DND-41 (cell line): ENCODE measurements at regions not wholly inside any gene's neighbourhood (a gene's known extent, or its start where the extent isn't known, plus 50 kb on each side); places are given as distances from the start of the nearest gene placed in this dataset.

Experiments used
- ATAC-seq: fragments of 200-7000 bp; cut with Tn5 transposase; 3 replicates; pipeline ENCODE4 v1.9.1; 2021; ENCODE audit warnings: low read depth; ENCODE audit not compliant: insufficient read depth
- DNase-seq: peaks from one replicate; pipeline ENCODE4 v3.0.0-alpha.2; 2020
- H2AFZ ChIP-seq: 2 replicates; pipeline ENCODE4 v1.6.0; 2012; ENCODE audit warnings: low read depth, low read length
- H3K27ac ChIP-seq: 2 replicates; pipeline ENCODE4 v1.5.1; 2012; ENCODE audit warnings: low read length, inconsistent platforms
- H3K27me3 ChIP-seq: fragments of 200-600 bp; sonication (generic); 2 replicates; pipeline ENCODE4 v1.6.0; 2012; ENCODE audit warnings: low read length, mild to moderate bottlenecking, inconsistent platforms; ENCODE audit not compliant: insufficient read depth, poor library complexity
- H3K36me3 ChIP-seq: 2 replicates; pipeline ENCODE4 v1.5.1; 2012; ENCODE audit warnings: low read length, inconsistent platforms; ENCODE audit not compliant: insufficient read depth
- H3K4me1 ChIP-seq: 2 replicates; pipeline ENCODE4 v1.5.1; 2012; ENCODE audit warnings: mild to moderate bottlenecking, low read length; ENCODE audit not compliant: insufficient read depth
- H3K4me2 ChIP-seq: 2 replicates; pipeline ENCODE4 v1.6.0; 2012; ENCODE audit warnings: mild to moderate bottlenecking, moderate library complexity, low read length, inconsistent platforms; ENCODE audit not compliant: insufficient read depth
- H3K4me3 ChIP-seq, 2 experiments: fragments of 200-600 bp in 1 of 2; shearing (Covaris generic) in 1 of 2; 2 replicates each; pipeline ENCODE4 v1.5.1; 2012 to 2016; ENCODE audit warnings: inconsistent platforms in 2 of 2, low read length in 2 of 2, mild to moderate bottlenecking in 2 of 2, low read depth in 1 of 2, moderate library complexity in 1 of 2
- H3K79me2 ChIP-seq: 2 replicates; pipeline ENCODE4 v1.6.0; 2012; ENCODE audit warnings: low read length, inconsistent platforms; ENCODE audit not compliant: insufficient read depth
- H3K9ac ChIP-seq: 2 replicates; pipeline ENCODE4 v1.6.0; 2012; ENCODE audit warnings: low read depth, mild to moderate bottlenecking, inconsistent platforms, low read length, moderate library complexity
- H3K9me3 ChIP-seq: 2 replicates; pipeline ENCODE4 v1.5.1; 2012; ENCODE audit warnings: low read length, moderate library complexity, mild to moderate bottlenecking, inconsistent platforms; ENCODE audit not compliant: insufficient read depth, severe bottlenecking
- H4K20me1 ChIP-seq: 2 replicates; pipeline ENCODE4 v1.6.0; 2012; ENCODE audit warnings: low read length; ENCODE audit not compliant: insufficient read depth
- EZH2 ChIP-seq: IDR thresholded peaks from 3 replicates; pipeline ENCODE4 v1.6.1; 2012; ENCODE audit warnings: borderline replicate concordance, low read depth, mild to moderate bottlenecking, moderate library complexity, low read length, inconsistent platforms; ENCODE audit not compliant: severe bottlenecking
- TF ChIP-seq, protein P1 (sequence below): IDR thresholded peaks from 2 replicates; pipeline ENCODE4 v1.5.1; 2012; ENCODE audit warnings: borderline replicate concordance, low read length, moderate library complexity, mild to moderate bottlenecking; ENCODE audit not compliant: poor library complexity, severe bottlenecking; ENCODE audit errors: extremely low read depth

DNA sequence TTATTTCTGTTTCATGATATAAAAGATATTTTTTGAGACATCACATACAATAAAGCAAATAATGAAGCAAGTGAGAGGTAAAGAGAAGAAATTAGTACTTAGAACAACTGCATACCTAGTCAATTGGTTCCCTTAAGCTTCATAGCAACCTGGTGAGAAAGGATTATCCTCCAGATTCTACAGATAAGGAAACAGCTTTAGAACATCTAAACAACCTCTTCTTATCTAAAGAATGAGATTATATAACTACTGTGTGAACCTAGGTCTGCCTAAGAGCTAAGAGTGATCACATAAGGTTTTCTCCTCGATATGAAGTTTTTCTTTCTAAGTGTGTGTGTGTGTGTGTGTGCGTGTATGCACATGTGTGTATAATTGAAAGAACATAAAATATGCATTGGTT is 265.1 kb downstream of the NOL4 start:
- no peak for TF ChIP-seq EZH2
- TF ChIP-seq, protein P1, sequence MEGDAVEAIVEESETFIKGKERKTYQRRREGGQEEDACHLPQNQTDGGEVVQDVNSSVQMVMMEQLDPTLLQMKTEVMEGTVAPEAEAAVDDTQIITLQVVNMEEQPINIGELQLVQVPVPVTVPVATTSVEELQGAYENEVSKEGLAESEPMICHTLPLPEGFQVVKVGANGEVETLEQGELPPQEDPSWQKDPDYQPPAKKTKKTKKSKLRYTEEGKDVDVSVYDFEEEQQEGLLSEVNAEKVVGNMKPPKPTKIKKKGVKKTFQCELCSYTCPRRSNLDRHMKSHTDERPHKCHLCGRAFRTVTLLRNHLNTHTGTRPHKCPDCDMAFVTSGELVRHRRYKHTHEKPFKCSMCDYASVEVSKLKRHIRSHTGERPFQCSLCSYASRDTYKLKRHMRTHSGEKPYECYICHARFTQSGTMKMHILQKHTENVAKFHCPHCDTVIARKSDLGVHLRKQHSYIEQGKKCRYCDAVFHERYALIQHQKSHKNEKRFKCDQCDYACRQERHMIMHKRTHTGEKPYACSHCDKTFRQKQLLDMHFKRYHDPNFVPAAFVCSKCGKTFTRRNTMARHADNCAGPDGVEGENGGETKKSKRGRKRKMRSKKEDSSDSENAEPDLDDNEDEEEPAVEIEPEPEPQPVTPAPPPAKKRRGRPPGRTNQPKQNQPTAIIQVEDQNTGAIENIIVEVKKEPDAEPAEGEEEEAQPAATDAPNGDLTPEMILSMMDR = no peak
- no peak overlapping the region for H2AFZ ChIP-seq
- H3K4me2 ChIP-seq = no peak overlapping the region
- no peak overlapping the region for H3K4me3 ChIP-seq
- H3K36me3 ChIP-seq = no peaks in the 10 kb centered on the region
- H4K20me1 ChIP-seq = no peaks in the 10 kb centered on the region
- no peak overlapping the region for H3K9ac ChIP-seq
- ATAC-seq (no peak), DNase-seq (no peak)
- H3K27me3 ChIP-seq = no peaks in the 10 kb centered on the region
- no peak overlapping the region for H3K27ac ChIP-seq
- no peaks in the 10 kb centered on the region for H3K9me3 ChIP-seq
- no peaks in the 10 kb centered on the region for H3K4me1 ChIP-seq
- H3K79me2 ChIP-seq = no peaks in the 10 kb centered on the region

DNA sequence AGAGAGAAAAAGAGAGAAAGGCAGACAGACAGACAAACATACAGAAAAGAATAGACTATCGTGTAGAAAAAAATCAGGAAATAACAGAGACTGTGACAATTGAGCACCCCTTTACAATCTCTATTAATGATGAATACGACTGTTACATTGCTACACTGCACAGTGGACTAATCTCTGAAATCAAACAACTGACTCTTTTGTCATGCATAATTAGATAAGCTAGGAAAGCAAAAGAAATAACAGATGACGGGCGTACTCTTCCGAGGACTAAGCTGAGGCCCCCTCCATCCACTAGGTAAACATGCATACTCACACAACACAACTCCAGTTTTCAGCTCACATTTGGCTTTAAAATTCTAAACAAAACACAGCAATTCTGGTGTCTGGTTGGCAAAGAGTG is 267.0 kb downstream of the NOL4 start:
- Histone ChIP-seq H3K4me3 (no peak overlapping the region), H3K9ac (no peak overlapping the region), H3K79me2 (no peaks in the 10 kb centered on the region), H3K4me1 (no peaks in the 10 kb centered on the region), H3K9me3 (no peaks in the 10 kb centered on the region), H3K36me3 (no peaks in the 10 kb centered on the region), H3K27me3 (no peaks in the 10 kb centered on the region), H3K4me2 (no peak overlapping the region), H2AFZ (no peak overlapping the region), H3K27ac (no peak overlapping the region), H4K20me1 (no peaks in the 10 kb centered on the region)
- ATAC-seq (no peak), DNase-seq (no peak)
- TF ChIP-seq, protein P1 = no peak
- TF ChIP-seq EZH2 = no peak

DNA sequence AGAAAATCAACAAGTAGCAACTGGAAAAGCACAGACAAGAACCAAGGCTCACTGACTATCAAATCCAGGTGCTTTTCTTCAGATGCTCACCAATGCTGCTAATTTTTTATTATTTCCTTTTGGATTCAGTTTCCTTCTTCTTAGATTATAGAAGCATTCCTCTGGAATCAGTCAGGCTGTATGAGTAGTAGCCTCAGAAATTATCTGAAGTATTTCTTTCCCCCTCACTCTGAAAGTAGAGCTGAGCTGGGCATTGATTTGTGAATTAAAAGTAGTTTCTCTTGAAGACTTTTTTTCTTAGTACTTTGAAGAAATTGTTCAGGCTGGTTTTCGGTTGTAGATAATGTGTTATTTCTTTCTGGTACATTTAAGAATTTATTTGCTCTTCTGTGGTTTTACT is 273.7 kb downstream of the NOL4 start:
- Histone ChIP-seq H4K20me1 (no peaks in the 10 kb centered on the region), H3K27ac (no peak overlapping the region), H3K4me1 (no peaks in the 10 kb centered on the region), H3K27me3 (no peaks in the 10 kb centered on the region), H3K36me3 (no peaks in the 10 kb centered on the region), H3K4me3 (no peak overlapping the region), H3K79me2 (no peaks in the 10 kb centered on the region), H3K4me2 (no peak overlapping the region), H3K9me3 (no peaks in the 10 kb centered on the region), H3K9ac (no peak overlapping the region), H2AFZ (no peak overlapping the region)
- ATAC-seq = no peak
- TF ChIP-seq, protein P1 = no peak
- TF ChIP-seq EZH2 = no peak
- no peak for DNase-seq

DNA sequence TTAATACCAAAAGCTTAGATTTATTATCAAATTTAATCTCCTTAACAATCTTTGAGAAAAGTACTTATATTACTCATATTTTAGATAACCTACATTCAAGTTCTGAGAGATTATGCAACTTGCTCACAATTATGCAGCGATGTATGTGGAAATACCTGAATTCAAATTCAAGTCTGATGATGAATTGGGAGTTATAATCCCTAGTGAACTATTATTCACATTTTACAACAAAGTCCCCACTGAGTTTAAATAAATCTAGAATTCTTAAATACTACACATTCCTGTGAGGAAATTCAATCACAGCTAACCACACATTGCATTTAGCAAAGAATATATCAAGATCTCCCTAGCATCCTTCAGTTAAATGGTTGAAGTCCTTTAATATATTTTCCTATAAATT is 278.4 kb downstream of the NOL4 start:
- Histone ChIP-seq H3K27me3 (no peaks in the 10 kb centered on the region), H3K4me1 (no peaks in the 10 kb centered on the region), H4K20me1 (no peaks in the 10 kb centered on the region), H3K4me2 (no peak overlapping the region), H3K27ac (no peak overlapping the region), H3K79me2 (no peaks in the 10 kb centered on the region), H2AFZ (no peak overlapping the region), H3K4me3 (no peak overlapping the region), H3K9ac (no peak overlapping the region), H3K9me3 (no peaks in the 10 kb centered on the region), H3K36me3 (no peaks in the 10 kb centered on the region)
- ATAC-seq (no peak), DNase-seq (no peak)
- TF ChIP-seq, protein P1 = no peak
- TF ChIP-seq EZH2 = no peak
